ENCODE measurements at regions not wholly inside any gene's neighbourhood (a gene's known extent, or its start where the extent isn't known, plus 50 kb on each side); places are given as distances from the start of the nearest gene placed in this dataset.

GRCh38 chr2:239853706-239854327, 171.3 kb downstream of the NDUFA10 start (continued):
- TF ChIP-seq ZBTB11 (CRISPR knock-in tag; IDR thresholded peaks at IDR 0.05): no peak
- no peak for TF ChIP-seq PAX5 (IDR thresholded peaks at IDR 0.05; ENCODE audit: borderline replicate concordance, low read depth, low read length)
- TF ChIP-seq GABPA (IDR thresholded peaks at IDR 0.05; ENCODE audit: low read depth): no peak
- no peak for TF ChIP-seq SREBF2 (IDR thresholded peaks at IDR 0.05; ENCODE audit: low read length)
- no peak for TF ChIP-seq SUZ12 (IDR thresholded peaks at IDR 0.05; ENCODE audit: unreplicated experiment)
- no peak for TF ChIP-seq NR2C1 (IDR thresholded peaks at IDR 0.05)
- TF ChIP-seq CREM (IDR thresholded peaks at IDR 0.05; ENCODE audit: low read depth): no peak
- no peak for TF ChIP-seq CBX3 (IDR thresholded peaks at IDR 0.05; ENCODE audit: borderline replicate concordance, low read depth)

DNA sequence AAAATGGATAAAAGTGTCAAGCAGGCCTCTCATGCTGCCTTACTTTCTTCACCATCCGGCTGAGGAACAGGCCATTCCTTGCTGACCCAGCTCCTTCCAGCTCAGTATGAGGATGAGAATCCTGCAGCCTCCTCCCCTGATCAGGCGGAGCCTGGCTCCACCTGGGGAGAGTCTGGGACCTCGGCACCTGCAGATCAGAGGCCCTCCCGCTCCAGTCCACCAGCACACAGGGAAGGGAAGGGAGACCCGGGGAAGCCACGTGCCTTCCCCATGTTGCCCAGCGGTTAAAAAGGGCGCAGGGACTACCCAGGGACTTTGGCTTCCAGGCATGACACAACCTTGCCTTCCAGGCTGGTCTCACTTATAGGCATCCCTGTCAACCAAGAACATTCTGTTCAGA, 172.0 kb downstream of the NDUFA10 start:
- BruUV-seq (replicated peaks): no TSS peak
- no peak for TF ChIP-seq CREB1 (IDR thresholded peaks at IDR 0.05; ENCODE audit: low read depth)
- TF ChIP-seq EZH2 (IDR thresholded peaks at IDR 0.05; ENCODE audit: borderline replicate concordance, control insufficient read depth, low read depth, low read length): no peak
- TF ChIP-seq ATF7 (IDR thresholded peaks at IDR 0.05; ENCODE audit: low read depth): no peak
- no peak for TF ChIP-seq SREBF1 (IDR thresholded peaks at IDR 0.05; ENCODE audit: low read length)
- TF ChIP-seq ZBTB40 (IDR thresholded peaks at IDR 0.05; ENCODE audit: borderline replicate concordance): no peak
- TF ChIP-seq ATF2 (IDR thresholded peaks at IDR 0.05; ENCODE audit: low read length): no peak
- no peak for TF ChIP-seq GABPA (IDR thresholded peaks at IDR 0.05; ENCODE audit: low read depth)
- TF ChIP-seq SPI1 (IDR thresholded peaks at IDR 0.05; ENCODE audit: borderline replicate concordance, insufficient read depth, low read depth, low read length): no peak

More for the DNA sequence above, 172.0 kb downstream of the NDUFA10 start:
- no peak for FAIRE-seq
- RAD21 ChIA-PET (ENCODE audit: unreplicated experiment): no interaction called here
- SMC1A ChIA-PET (ENCODE audit: uncharacterized antibody, unreplicated experiment): no interaction called here
- WGBS (ENCODE audit: insufficient coverage, insufficient replicate concordance, low lambda C conversion rate, missing lambda C conversion rate): 20% methylated on average over 8 of the region's 8 CpGs
- no peak overlapping the region for H3K27ac ChIP-seq (ENCODE audit: control insufficient read depth, insufficient read depth)
- POLR2A ChIA-PET: no interaction called here
- intact Hi-C loops (cut with micrococcal nuclease; ENCODE audit: unreplicated experiment) (no loop called here), in situ Hi-C loops (cut with MboI) (no loop called here)
- no peaks in the 10 kb centered on the region; a peak in 1 of 4 replicates for H3K27me3 ChIP-seq (replicated peaks in 1 of 2; ENCODE audit: control insufficient read depth in 2 of 2, insufficient read depth in 2 of 2, low read length in 1 of 2)
- CTCF ChIA-PET: no interaction called here
- H3K79me2 ChIP-seq (ENCODE audit: control insufficient read depth, insufficient read depth, low read length): no peaks in the 10 kb centered on the region
- ATAC-seq: no peak
- H2AFZ ChIP-seq (ENCODE audit: control insufficient read depth, low read depth, low read length): no peak overlapping the region
- H3K36me3 ChIP-seq (ENCODE audit: control insufficient read depth in 2 of 2, insufficient read depth in 2 of 2, low read length in 1 of 2): no peaks in the 10 kb centered on the region
- H3K9ac ChIP-seq (ENCODE audit: control insufficient read depth, insufficient read depth, low read length): no peak overlapping the region
- no peak overlapping the region for H3K4me2 ChIP-seq (ENCODE audit: control insufficient read depth, insufficient read depth)
- no peak overlapping the region for H3K4me3 ChIP-seq
- H4K20me1 ChIP-seq (ENCODE audit: control insufficient read depth, insufficient read depth): no peaks in the 10 kb centered on the region
- H3K4me1 ChIP-seq (ENCODE audit: control insufficient read depth, insufficient read depth, low read length): no peaks in the 10 kb centered on the region
- no peak for DNase-seq (ENCODE audit: low read depth, low spot score)
- H3K9me3 ChIP-seq (replicated peaks; ENCODE audit: control insufficient read depth, insufficient read depth, low read length): no peaks in the 10 kb centered on the region

All from GM12878 (cell line).